AG04449 (cell line): ENCODE measurements at regions not wholly inside any gene's neighbourhood (a gene's known extent, or its start where the extent isn't known, plus 50 kb on each side); places are given as distances from the start of the nearest gene placed in this dataset.

Experiments used
- CTCF ChIA-PET: fragments of 350-600 bp; formaldehyde crosslinking; extraction: SDS; loops from one replicate; lab custom pipeline; 2021; ENCODE audit warnings: antibody characterized with exemption; lab: Yijun Ruan, JAX
- POLR2A ChIA-PET: fragments of 400-600, 350-600 bp; formaldehyde crosslinking; extraction: SDS; loops from one replicate; lab custom pipeline; 2020; ENCODE audit warnings: antibody characterized with exemption, inconsistent platforms; lab: Yijun Ruan, JAX
- DNase-seq: peaks from one replicate; pipeline ENCODE4 v3.0.0-alpha.2; 2010; ENCODE audit warnings: low read depth, low spot score
- H3K4me3 ChIP-seq: 2 replicates; pipeline ENCODE4 v1.5.1; 2011; ENCODE audit warnings: low read depth, mild to moderate bottlenecking, control low read depth, low read length
- TF ChIP-seq, protein P1 (sequence below): IDR thresholded peaks from one replicate; pipeline ENCODE4 v1.5.1; 2011; ENCODE audit warnings: mild to moderate bottlenecking, moderate library complexity, low read length, control low read depth, inconsistent platforms; ENCODE audit not compliant: insufficient read depth; ENCODE audit errors: missing control alignments

DNA sequence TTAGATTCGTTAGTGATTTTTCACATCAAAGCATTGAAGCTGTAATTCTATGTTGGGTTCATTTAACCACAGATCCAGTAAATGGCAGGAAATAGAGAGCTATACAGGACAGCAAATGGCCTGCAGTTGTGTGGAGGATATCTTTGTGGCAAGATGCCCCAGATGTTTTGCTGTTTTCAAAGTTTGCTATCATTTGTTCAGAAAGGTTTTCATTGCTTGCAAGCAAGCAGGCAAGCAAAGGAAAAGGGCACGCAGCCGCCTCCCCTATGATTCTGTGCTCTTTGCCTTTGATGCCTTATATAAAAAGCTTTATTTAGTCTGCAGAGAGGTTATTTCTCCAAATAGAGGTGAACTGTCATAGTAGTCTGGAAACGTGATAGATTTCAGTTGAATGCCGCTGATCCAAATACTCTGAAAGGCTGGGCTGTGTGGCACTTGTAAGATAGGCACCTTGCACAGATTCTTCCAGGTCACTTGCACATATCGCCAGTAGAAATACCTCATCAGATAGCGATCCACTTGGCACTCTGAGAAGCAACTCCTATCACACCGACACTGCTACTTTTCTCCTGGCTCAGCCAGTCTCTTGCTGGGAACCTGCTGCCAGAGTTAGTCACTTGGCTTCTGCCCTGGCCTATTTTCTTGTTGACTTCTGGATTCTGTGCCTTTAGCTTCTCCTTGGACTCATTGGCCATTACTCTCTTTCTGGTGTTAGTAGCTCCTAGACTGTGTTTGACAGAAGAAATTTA is 66.4 kb downstream of the UTRN start:
- H3K4me3 ChIP-seq, result no peak overlapping the region
- CTCF ChIA-PET, result interaction anchor here (1.0 kb wide), 1 partner anchor 14 kb away, joined by 3 read pairs; no protein-coding TSS in a partner anchor
- POLR2A ChIA-PET, result no interaction called here
- no peak for DNase-seq
- TF ChIP-seq, protein P1, sequence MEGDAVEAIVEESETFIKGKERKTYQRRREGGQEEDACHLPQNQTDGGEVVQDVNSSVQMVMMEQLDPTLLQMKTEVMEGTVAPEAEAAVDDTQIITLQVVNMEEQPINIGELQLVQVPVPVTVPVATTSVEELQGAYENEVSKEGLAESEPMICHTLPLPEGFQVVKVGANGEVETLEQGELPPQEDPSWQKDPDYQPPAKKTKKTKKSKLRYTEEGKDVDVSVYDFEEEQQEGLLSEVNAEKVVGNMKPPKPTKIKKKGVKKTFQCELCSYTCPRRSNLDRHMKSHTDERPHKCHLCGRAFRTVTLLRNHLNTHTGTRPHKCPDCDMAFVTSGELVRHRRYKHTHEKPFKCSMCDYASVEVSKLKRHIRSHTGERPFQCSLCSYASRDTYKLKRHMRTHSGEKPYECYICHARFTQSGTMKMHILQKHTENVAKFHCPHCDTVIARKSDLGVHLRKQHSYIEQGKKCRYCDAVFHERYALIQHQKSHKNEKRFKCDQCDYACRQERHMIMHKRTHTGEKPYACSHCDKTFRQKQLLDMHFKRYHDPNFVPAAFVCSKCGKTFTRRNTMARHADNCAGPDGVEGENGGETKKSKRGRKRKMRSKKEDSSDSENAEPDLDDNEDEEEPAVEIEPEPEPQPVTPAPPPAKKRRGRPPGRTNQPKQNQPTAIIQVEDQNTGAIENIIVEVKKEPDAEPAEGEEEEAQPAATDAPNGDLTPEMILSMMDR, result no peak

DNA sequence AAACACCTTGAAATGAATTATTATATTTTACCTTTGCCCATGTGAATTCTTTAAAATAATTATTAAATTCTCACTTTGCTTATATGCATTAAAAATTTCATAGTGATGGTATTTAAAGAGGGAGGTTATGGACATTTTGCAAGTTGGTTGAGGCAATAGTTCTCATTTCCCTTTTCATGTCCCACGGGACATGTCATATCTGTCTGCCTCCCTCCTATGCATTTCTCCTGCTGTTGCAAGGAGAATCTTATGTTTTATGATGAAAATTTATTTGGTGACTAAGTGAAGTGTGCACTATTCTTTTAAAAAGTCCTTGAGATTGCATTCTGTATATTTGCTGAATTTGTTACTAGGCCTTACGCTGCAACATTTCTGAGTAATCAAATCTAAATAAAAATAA is 67.2 kb downstream of the UTRN start:
- ChIA-PET POLR2A (no interaction called here), CTCF (interaction anchor here (0.6 kb wide), 1 partner anchor 244 kb away, joined by 3 read pairs; no protein-coding TSS in a partner anchor)
- no peak for DNase-seq
- TF ChIP-seq, protein P1, result no peak
- H3K4me3 ChIP-seq, result no peak overlapping the region

DNA sequence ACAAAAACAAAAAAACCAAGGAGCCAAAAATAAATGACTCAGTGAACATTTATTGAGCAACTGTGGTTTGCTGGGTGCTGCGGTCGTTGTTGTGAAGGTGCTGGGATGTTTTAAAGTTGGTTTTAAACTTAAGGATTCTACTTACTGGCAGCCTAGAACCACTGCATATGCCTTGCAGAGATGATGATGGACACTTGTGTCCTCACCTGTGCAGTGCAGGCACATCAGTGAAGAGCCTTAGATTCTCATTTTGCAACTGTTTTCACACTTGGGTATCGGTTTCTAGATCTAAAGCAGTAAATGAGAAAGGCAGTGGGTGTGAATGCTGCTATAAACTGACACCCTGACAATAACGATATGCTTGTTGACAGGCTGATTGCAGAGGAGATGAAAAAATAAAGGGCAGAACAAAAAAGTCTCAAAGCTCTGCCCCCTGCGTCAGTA is 68.8 kb downstream of the UTRN start:
- TF ChIP-seq, protein P1, result no peak
- POLR2A ChIA-PET, result no interaction called here
- CTCF ChIA-PET, result no interaction called here
- no peak overlapping the region for H3K4me3 ChIP-seq
- DNase-seq, result no peak

GRCh38 chr6:144359783-144360182 is 74.6 kb downstream of the UTRN start:
- ChIA-PET CTCF (no interaction called here), POLR2A (no interaction called here)
- TF ChIP-seq, protein P1, result no peak
- no peak for DNase-seq
- no peak overlapping the region for H3K4me3 ChIP-seq

DNA sequence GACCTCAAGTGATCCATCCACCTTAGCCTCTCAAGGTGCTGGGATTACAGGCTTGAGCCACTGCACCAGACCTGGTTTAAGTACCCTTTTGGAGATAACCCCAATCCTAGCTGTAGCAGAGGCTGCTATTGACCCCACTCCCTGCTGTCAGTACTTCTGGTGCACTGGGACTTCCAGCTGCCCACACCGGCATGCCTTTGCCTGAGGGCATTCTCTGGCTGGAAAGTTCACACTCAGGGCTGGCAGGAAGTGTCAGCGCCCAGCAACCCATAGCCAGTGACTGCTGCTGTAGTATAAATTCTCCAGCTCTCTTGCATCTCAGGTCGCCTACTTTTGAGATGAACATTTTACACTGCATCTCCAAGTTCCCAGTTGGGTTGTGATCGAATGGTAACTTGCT is 75.3 kb downstream of the UTRN start:
- ChIA-PET POLR2A (no interaction called here), CTCF (no interaction called here)
- H3K4me3 ChIP-seq, result no peak overlapping the region
- TF ChIP-seq, protein P1, result no peak
- DNase-seq, result no peak

DNA sequence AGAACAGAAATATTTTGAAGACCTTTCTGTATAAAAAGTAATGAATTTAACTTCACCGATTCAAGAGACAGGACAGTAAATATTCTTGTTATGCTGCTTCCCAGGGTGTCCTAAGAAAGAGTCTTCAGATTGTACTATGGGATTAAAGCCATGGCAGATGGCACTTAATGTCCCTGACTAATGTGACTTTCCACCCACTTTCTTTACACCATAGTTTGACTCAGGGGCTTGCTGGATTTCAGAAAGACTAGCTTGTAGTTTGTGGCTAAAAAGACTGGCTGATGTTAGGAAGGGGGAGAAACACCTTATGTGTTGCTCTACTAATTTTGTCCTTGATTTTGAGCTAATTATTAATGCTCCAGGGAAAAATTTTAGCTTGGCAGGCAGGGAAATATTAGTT is 75.9 kb downstream of the UTRN start:
- no peak overlapping the region for H3K4me3 ChIP-seq
- TF ChIP-seq, protein P1, result no peak
- no peak for DNase-seq
- ChIA-PET POLR2A (no interaction called here), CTCF (no interaction called here)
